Osteoblast (primary cell): ENCODE measurements at regions not wholly inside any gene's neighbourhood (a gene's known extent, or its start where the extent isn't known, plus 50 kb on each side); places are given as distances from the start of the nearest gene placed in this dataset.

Experiments used
- DNase-seq: peaks from one replicate; pipeline ENCODE4 v3.0.0; 2011; ENCODE audit warnings: low spot score, mixed read lengths; ENCODE audit not compliant: insufficient read length; ENCODE audit errors: missing footprints
- H2AFZ ChIP-seq: 2 replicates; pipeline ENCODE4 v1.6.0; 2011; ENCODE audit warnings: mild to moderate bottlenecking, low read length
- H3K27ac ChIP-seq: 2 replicates; pipeline ENCODE4 v1.5.1; 2011; ENCODE audit warnings: mild to moderate bottlenecking, low read depth, low read length, moderate library complexity
- H3K27me3 ChIP-seq: 2 replicates; pipeline ENCODE4 v1.6.0; 2012; ENCODE audit warnings: mild to moderate bottlenecking, control low read depth, inconsistent platforms, low read length, moderate library complexity; ENCODE audit not compliant: insufficient read depth
- H3K36me3 ChIP-seq: 2 replicates; pipeline ENCODE4 v1.5.1; 2011; ENCODE audit warnings: mild to moderate bottlenecking, low read length, control low read depth, moderate library complexity; ENCODE audit not compliant: insufficient read depth
- H3K4me1 ChIP-seq: 2 replicates; pipeline ENCODE4 v1.5.1; 2011; ENCODE audit warnings: mild to moderate bottlenecking, low read length, control low read depth, moderate library complexity; ENCODE audit not compliant: insufficient read depth
- H3K4me2 ChIP-seq: 2 replicates; pipeline ENCODE4 v1.6.0; 2011; ENCODE audit warnings: mild to moderate bottlenecking, low read length; ENCODE audit not compliant: insufficient read depth
- H3K4me3 ChIP-seq: fragments of 200-600 bp; sonication (generic); 3 replicates; pipeline ENCODE4 v1.5.1; 2012; ENCODE audit warnings: mild to moderate bottlenecking, low read length, inconsistent platforms; ENCODE audit not compliant: insufficient read depth
- H3K79me2 ChIP-seq: 2 replicates; pipeline ENCODE4 v1.6.0; 2012; ENCODE audit warnings: mild to moderate bottlenecking, low read length, control low read depth, inconsistent platforms; ENCODE audit not compliant: insufficient read depth
- H3K9me3 ChIP-seq: 2 replicates; pipeline ENCODE4 v1.5.1; 2011; ENCODE audit warnings: low read depth, low read length, control low read depth
- H4K20me1 ChIP-seq: 2 replicates; pipeline ENCODE4 v1.6.0; 2012; ENCODE audit warnings: mild to moderate bottlenecking, low read length, control low read depth; ENCODE audit not compliant: insufficient read depth
- CTCF ChIP-seq: IDR thresholded peaks from 2 replicates; pipeline ENCODE4 v1.5.1; 2011; ENCODE audit warnings: mild to moderate bottlenecking, low read depth, low read length, moderate library complexity; ENCODE audit errors: extremely low read depth

GRCh38 chr7:8973601-8974000 lies 540.2 kb downstream of the NXPH1 start:
- no peak overlapping the region for H3K27ac ChIP-seq
- H3K4me1 ChIP-seq, result no peaks in the 10 kb centered on the region
- no peak for DNase-seq

GRCh38 chr7:8975681-8976080 lies 542.3 kb downstream of the NXPH1 start:
- no peak for DNase-seq
- Histone ChIP-seq H3K4me3 (no peak overlapping the region), H3K27me3 (no peaks in the 10 kb centered on the region), H3K4me1 (no peaks in the 10 kb centered on the region), H4K20me1 (no peaks in the 10 kb centered on the region), H3K36me3 (no peaks in the 10 kb centered on the region), H2AFZ (no peak overlapping the region), H3K79me2 (no peaks in the 10 kb centered on the region), H3K27ac (no peak overlapping the region), H3K4me2 (no peak overlapping the region), H3K9me3 (peaks cover 2% of the 10 kb centered on the region)
- TF ChIP-seq CTCF, result no peak

More at GRCh38 chr7:8973601-8974000, 540.2 kb downstream of the NXPH1 start:
- H3K79me2 ChIP-seq, result no peaks in the 10 kb centered on the region
- no peaks in the 10 kb centered on the region for H3K36me3 ChIP-seq
- no peaks in the 10 kb centered on the region for H4K20me1 ChIP-seq
- no peak for TF ChIP-seq CTCF
- H3K4me3 ChIP-seq, result no peak overlapping the region
- H2AFZ ChIP-seq, result no peak overlapping the region
- peaks cover 2% of the 10 kb centered on the region for H3K9me3 ChIP-seq
- H3K4me2 ChIP-seq, result no peak overlapping the region
- no peaks in the 10 kb centered on the region for H3K27me3 ChIP-seq

GRCh38 chr7:8982338-8982992 lies 549.1 kb downstream of the NXPH1 start:
- Histone ChIP-seq H3K9me3 (peaks cover 2% of the 10 kb centered on the region), H3K27me3 (no peaks in the 10 kb centered on the region), H3K4me2 (no peak overlapping the region), H3K4me1 (no peaks in the 10 kb centered on the region), H3K27ac (no peak overlapping the region), H3K79me2 (no peaks in the 10 kb centered on the region), H3K36me3 (no peaks in the 10 kb centered on the region), H2AFZ (no peak overlapping the region), H3K4me3 (no peak overlapping the region), H4K20me1 (no peaks in the 10 kb centered on the region)
- no peak for DNase-seq
- TF ChIP-seq CTCF, result no peak

GRCh38 chr7:8985255-8985654 lies 551.8 kb downstream of the NXPH1 start:
- H3K9me3 ChIP-seq, result peaks cover 4% of the 10 kb centered on the region
- no peak overlapping the region for H2AFZ ChIP-seq
- H3K27ac ChIP-seq, result no peak overlapping the region
- H4K20me1 ChIP-seq, result no peaks in the 10 kb centered on the region
- DNase-seq, result no peak
- H3K27me3 ChIP-seq, result no peaks in the 10 kb centered on the region
- H3K4me3 ChIP-seq, result no peak overlapping the region
- no peak overlapping the region for H3K4me2 ChIP-seq
- TF ChIP-seq CTCF, result no peak
- H3K79me2 ChIP-seq, result no peaks in the 10 kb centered on the region
- no peaks in the 10 kb centered on the region for H3K36me3 ChIP-seq
- H3K4me1 ChIP-seq, result no peaks in the 10 kb centered on the region
